Upper lobe of right lung (tissue), 1 donor: ENCODE measurements at regions not wholly inside any gene's neighbourhood (a gene's known extent, or its start where the extent isn't known, plus 50 kb on each side); places are given as distances from the start of the nearest gene placed in this dataset.

ENCODE experiments used
- ATAC-seq: fragments of 200-7000 bp; cut with Tn5 transposase; one replicate; pipeline ENCODE4 v1.9.1; 2020; ENCODE audit warnings: mild to moderate bottlenecking, moderate library complexity
- DNase-seq: peaks from one replicate; pipeline ENCODE4 v3.0.0-alpha.2; 2020
- H3K27ac ChIP-seq: fragments of 200-600 bp; one replicate; pipeline ENCODE4 v1.8.0; 2022
- H3K27me3 ChIP-seq: fragments of 200-600 bp; one replicate; pipeline ENCODE4 v1.8.0; 2022; ENCODE audit warnings: mild to moderate bottlenecking
- H3K36me3 ChIP-seq: fragments of 200-600 bp; one replicate; pipeline ENCODE4 v1.8.0; 2022
- H3K4me1 ChIP-seq: fragments of 200-600 bp; one replicate; pipeline ENCODE4 v1.8.0; 2022
- H3K4me3 ChIP-seq: fragments of 200-600 bp; one replicate; pipeline ENCODE4 v1.8.0; 2022; ENCODE audit warnings: mild to moderate bottlenecking
- H3K9me3 ChIP-seq: fragments of 200-600 bp; one replicate; pipeline ENCODE4 v1.8.0; 2022
- intact Hi-C: fragments of 100-400 bp; cut with DNase I; formaldehyde crosslinking; loops from one replicate; pipeline ENCODE4 v1.11.0; 2022
- TF ChIP-seq, protein P1 (sequence below): fragments of 200-600 bp; IDR thresholded peaks from one replicate; pipeline ENCODE4 v1.8.0; 2022; ENCODE audit warnings: antibody characterized with exemption
- donor health status: DM: no; HTN: yes; CAD: no; lungs with severe emphysema.

DNA sequence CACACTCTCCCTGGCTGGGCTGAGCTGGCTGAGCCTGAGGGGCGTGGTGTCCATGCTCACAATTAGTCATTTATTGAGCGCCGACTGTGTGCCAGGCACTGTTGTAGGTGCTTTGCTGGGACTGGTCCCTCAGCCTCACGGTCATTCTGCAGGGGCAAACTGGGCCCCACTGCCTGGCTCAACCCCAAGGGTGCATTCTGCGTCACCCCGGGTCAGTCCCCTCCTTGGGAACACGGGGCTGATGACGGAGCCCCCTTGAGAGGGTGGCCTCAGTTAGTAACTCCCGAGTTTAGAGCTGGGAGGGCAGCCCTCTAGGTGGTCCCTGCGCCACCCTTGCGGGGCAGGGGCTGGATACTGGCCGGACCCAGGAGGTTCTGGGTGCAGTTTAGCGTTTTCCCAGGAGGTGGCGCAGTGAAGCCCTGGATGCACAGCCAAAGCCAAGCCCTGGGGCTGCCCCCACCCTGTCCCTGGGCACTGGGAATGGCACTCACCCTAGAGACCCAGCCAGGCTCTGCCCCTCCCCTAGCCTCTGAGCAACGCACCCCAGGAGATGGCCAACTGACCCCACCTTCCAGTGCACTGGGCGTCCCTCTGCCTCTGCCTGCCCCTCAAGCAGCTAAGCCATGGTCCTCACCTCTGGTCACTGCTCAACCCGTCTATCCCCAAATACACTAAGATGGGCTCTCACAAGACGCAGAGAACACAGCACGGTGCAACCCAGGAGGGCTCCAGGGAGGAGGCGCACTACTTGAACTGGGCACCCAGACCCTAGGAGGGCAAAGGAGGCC, 243.2 kb upstream of the GSE1 start:
- ATAC-seq = peak; percentile 72
- H3K9me3 ChIP-seq = no peaks in the 10 kb centered on the region
- TF ChIP-seq, protein P1, sequence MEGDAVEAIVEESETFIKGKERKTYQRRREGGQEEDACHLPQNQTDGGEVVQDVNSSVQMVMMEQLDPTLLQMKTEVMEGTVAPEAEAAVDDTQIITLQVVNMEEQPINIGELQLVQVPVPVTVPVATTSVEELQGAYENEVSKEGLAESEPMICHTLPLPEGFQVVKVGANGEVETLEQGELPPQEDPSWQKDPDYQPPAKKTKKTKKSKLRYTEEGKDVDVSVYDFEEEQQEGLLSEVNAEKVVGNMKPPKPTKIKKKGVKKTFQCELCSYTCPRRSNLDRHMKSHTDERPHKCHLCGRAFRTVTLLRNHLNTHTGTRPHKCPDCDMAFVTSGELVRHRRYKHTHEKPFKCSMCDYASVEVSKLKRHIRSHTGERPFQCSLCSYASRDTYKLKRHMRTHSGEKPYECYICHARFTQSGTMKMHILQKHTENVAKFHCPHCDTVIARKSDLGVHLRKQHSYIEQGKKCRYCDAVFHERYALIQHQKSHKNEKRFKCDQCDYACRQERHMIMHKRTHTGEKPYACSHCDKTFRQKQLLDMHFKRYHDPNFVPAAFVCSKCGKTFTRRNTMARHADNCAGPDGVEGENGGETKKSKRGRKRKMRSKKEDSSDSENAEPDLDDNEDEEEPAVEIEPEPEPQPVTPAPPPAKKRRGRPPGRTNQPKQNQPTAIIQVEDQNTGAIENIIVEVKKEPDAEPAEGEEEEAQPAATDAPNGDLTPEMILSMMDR = peak; percentile 72
- H3K27ac ChIP-seq = peak overlapping the region; percentile 36
- H3K4me3 ChIP-seq = no peak overlapping the region
- no peaks in the 10 kb centered on the region for H3K36me3 ChIP-seq
- H3K4me1 ChIP-seq = peaks cover 20% of the 10 kb centered on the region
- intact Hi-C loops = no loop called here
- no peaks in the 10 kb centered on the region for H3K27me3 ChIP-seq
- peak; percentile 82 for DNase-seq

DNA sequence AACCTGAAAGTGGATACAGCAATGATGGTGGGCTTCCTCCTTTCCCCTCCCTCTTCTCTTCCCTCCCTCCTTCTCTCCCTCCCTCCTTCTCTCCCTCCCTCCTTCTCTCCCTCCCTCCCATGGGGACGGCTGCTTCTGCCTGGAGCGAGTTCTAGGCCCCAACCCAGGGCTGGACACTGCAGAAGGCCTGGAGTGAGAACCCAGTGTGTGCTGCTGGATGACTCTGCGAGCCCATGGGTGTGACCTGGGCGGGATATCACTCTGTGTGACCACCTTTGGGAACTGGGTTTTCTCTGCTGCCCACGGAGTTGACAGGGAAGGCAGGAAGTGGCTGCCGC, 242.6 kb upstream of the GSE1 start:
- ATAC-seq (no peak), DNase-seq (no peak)
- H3K27me3 ChIP-seq = no peaks in the 10 kb centered on the region
- peaks cover 20% of the 10 kb centered on the region for H3K4me1 ChIP-seq
- TF ChIP-seq, protein P1 = no peak
- peak overlapping the region; percentile 36 for H3K27ac ChIP-seq
- intact Hi-C loops = no loop called here
- no peaks in the 10 kb centered on the region for H3K9me3 ChIP-seq
- H3K4me3 ChIP-seq = no peak overlapping the region
- no peaks in the 10 kb centered on the region for H3K36me3 ChIP-seq

DNA sequence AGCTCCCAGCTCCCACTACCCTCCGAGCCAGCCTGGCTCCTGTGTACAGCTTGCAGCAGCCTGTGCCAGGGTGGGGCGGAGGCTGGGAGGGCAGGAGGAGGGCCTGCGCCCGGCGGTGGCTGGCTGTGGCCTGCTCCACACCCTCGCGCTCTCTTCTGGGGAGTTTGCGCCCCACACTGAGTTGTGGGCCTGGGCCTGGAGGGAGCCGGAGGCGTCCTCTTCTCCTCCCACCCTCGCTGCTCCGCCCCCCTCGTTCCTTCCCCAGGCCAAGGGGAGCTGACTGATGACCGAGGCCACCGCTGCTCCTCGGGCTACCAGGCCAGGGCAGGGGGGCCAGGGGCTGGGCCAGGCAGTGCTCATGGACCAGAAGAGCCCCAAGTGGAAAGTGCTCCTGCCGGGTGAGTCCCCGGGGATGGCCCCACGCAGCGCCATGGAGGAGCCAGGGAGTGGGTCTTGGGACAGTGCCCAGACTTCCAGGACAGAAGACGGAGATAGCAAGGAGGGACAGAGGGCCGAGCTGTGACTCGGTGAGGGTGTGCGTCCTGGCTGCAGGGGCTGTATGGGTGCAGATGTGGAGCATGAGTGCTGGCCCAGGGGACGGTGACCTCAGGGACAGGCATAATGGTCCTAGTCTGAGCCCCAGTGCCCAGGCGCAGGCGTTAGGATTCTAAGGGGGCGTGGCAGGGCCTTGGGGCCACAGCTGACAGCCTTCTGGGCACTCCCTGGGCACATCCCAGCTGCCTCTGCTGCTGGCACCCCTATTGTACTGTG, 242.1 kb upstream of the GSE1 start:
- intact Hi-C loops = no loop called here
- TF ChIP-seq, protein P1 = no peak
- Histone ChIP-seq H3K27me3 (no peaks in the 10 kb centered on the region), H3K9me3 (no peaks in the 10 kb centered on the region), H3K4me3 (peak overlapping the region; percentile 26), H3K36me3 (no peaks in the 10 kb centered on the region), H3K27ac (peak overlapping the region; percentile 36), H3K4me1 (peaks cover 20% of the 10 kb centered on the region)
- peak; percentile 85 for DNase-seq
- ATAC-seq = peak; percentile 81

DNA sequence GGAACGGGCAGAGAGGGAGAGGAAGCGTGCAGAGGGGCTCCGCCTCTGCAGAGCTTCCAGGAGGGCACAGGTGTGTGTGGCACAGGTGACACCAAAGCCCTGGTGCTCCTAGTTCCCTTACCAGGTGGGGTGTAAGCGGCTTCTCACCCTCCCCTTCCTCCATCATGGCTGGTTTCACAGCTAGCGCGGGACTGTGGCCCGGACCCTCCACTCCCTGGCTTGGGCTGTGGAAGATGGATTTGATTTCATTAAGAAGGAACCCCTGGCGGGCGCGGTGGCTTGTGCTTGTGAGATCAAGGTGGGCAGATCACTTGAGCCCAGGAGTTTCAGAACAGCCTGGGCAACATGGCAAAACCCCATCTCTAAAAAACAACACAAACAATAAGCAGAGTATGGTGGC, 241.2 kb upstream of the GSE1 start:
- ATAC-seq = no peak
- H3K27me3 ChIP-seq = no peaks in the 10 kb centered on the region
- peaks cover 24% of the 10 kb centered on the region for H3K4me1 ChIP-seq
- TF ChIP-seq, protein P1 = no peak
- no peaks in the 10 kb centered on the region for H3K36me3 ChIP-seq
- DNase-seq = no peak
- H3K4me3 ChIP-seq = no peak overlapping the region
- intact Hi-C loops = no loop called here
- no peaks in the 10 kb centered on the region for H3K9me3 ChIP-seq
- no peak overlapping the region for H3K27ac ChIP-seq

DNA sequence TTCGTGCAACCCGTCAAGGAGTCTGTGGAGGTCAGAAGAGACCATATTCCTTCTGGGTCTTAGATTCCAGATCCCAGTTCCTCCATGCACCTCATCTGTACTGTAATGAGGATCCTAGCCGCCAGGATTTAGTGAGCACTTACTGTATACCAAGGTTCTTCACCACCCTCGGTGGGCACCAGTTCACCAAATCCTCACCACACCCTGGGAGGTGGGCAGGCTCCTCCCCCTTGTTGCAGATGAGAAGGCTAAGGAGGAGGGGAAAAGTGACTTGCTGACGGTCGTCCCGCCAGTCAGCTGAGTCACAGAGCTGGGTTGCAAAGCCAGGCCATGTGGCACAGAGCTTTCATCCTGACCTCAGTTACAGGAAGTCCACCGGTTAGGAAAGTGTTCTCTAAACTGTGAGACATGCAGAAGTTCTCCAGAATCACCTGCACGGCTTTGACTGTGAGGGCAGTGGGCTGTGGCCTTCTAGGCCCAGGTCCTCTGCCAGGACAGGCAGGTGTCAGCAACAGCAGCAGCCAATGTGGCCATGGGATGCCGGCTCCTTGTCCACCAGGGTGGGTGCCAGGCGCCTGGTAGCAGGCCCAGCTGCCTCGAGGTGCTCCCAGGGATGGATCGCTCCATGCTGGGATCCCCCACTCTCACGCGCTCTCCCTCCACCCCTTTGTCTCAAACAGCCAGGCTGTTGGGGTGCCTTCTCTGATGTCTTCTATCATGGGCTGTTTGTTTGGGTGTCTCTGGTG, 240.3 kb upstream of the GSE1 start:
- intact Hi-C loops = no loop called here
- Histone ChIP-seq H3K27ac (no peak overlapping the region), H3K9me3 (no peaks in the 10 kb centered on the region), H3K4me3 (no peak overlapping the region), H3K27me3 (no peaks in the 10 kb centered on the region), H3K36me3 (no peaks in the 10 kb centered on the region), H3K4me1 (peaks cover 24% of the 10 kb centered on the region)
- no peak for DNase-seq
- TF ChIP-seq, protein P1 = no peak
- peak; percentile 36 for ATAC-seq
